PC-3 (cell line): ENCODE measurements at regions not wholly inside any gene's neighbourhood (a gene's known extent, or its start where the extent isn't known, plus 50 kb on each side); places are given as distances from the start of the nearest gene placed in this dataset.
"Not testable (repeated sequence)": the region's sequence is repeated elsewhere in the genome, so short reads cannot be mapped to it uniquely, and the experiment has no call there.

Experiments
- ATAC-seq: fragments of 200-7000 bp; cut with Tn5 transposase; 2 replicates; pipeline ENCODE4 v1.9.1; 2020; ENCODE audit warnings: mild to moderate bottlenecking, moderate library complexity
- BruUV-seq: library from RNA; stranded (reverse); fragments of 400-500 nt; replicated peaks from 2 replicates; lab custom pipeline; 2021; lab: Mats Ljungman, UMichigan
- CTCF ChIA-PET: fragments of 300-600 bp; sonication (Branson Sonifier 250); formaldehyde crosslinking; loops from one replicate; lab custom pipeline; 2022; ENCODE audit warnings: antibody characterized with exemption; lab: Charles Lee
- POLR2A ChIA-PET: fragments of 300-600 bp; sonication (Branson Sonifier 250); formaldehyde crosslinking; loops from one replicate; lab custom pipeline; 2022; ENCODE audit warnings: antibody characterized with exemption; ENCODE audit not compliant: unreplicated experiment; lab: Charles Lee
- DNase-seq: peaks from one replicate; pipeline ENCODE4 v3.0.0-alpha.2; 2015
- H2AFZ ChIP-seq: fragments of 300-600 bp; sonication (generic); 2 replicates; pipeline ENCODE4 v1.6.0; 2016; ENCODE audit warnings: antibody characterized with exemption, low read length
- H3F3A ChIP-seq: fragments of 300-600 bp; sonication (generic); one replicate; pipeline ENCODE4 v1.6.0; 2017; ENCODE audit warnings: antibody characterized with exemption, low read length, control low read depth, mild to moderate bottlenecking; ENCODE audit not compliant: unreplicated experiment
- H3K27ac ChIP-seq: fragments of 300-600 bp; sonication (generic); 2 replicates; pipeline ENCODE4 v1.5.1; 2016; ENCODE audit warnings: mild to moderate bottlenecking, low read length
- H3K27me3 ChIP-seq: fragments of 300-600 bp; sonication (generic); 2 replicates; pipeline ENCODE4 v1.6.1; 2016; ENCODE audit warnings: low read length, mixed read lengths
- H3K36me3 ChIP-seq: fragments of 300-600 bp; sonication (generic); 2 replicates; pipeline ENCODE4 v1.6.1; 2016; ENCODE audit warnings: low read depth, mixed run types, low read length, mixed read lengths
- H3K4me1 ChIP-seq: fragments of 300-600 bp; sonication (generic); 2 replicates; pipeline ENCODE4 v1.5.1; 2016; ENCODE audit warnings: low read length; ENCODE audit not compliant: insufficient read depth
- H3K4me2 ChIP-seq: fragments of 300-600 bp; sonication (generic); 2 replicates; pipeline ENCODE4 v1.6.0; 2016; ENCODE audit warnings: low read length
- H3K4me3 ChIP-seq: fragments of 300-600 bp; sonication (generic); 2 replicates; pipeline ENCODE4 v1.5.1; 2016; ENCODE audit warnings: mild to moderate bottlenecking, low read length, mixed read lengths
- H3K79me2 ChIP-seq: fragments of 300-600 bp; sonication (generic); 2 replicates; pipeline ENCODE4 v1.6.1; 2017; ENCODE audit warnings: low read length, mixed read lengths
- H3K9ac ChIP-seq: fragments of 300-600 bp; sonication (generic); 2 replicates; pipeline ENCODE4 v1.6.0; 2016; ENCODE audit warnings: mild to moderate bottlenecking, low read length
- H3K9me2 ChIP-seq: fragments of 300-600 bp; sonication (generic); replicated peaks from 2 replicates; pipeline ENCODE4 v1.6.1; 2016; ENCODE audit warnings: mixed run types, low read length, mixed read lengths
- H3K9me3 ChIP-seq: fragments of 300-600 bp; sonication (generic); 2 replicates; pipeline ENCODE4 v1.6.1; 2016; ENCODE audit warnings: low read length, mixed read lengths
- H4K20me1 ChIP-seq: fragments of 300-600 bp; sonication (generic); 2 replicates; pipeline ENCODE4 v1.6.1; 2016; ENCODE audit warnings: low read length, mixed read lengths
- EZH2 ChIP-seq: fragments of 300-600 bp; sonication (generic); IDR thresholded peaks from one replicate; pipeline ENCODE4 v1.6.1; 2017; ENCODE audit warnings: antibody characterized with exemption, mild to moderate bottlenecking, low read length; ENCODE audit not compliant: unreplicated experiment
- EZH2phosphoT487 ChIP-seq: fragments of 300-600 bp; sonication (generic); IDR thresholded peaks from 2 replicates; pipeline ENCODE4 v1.6.1; 2018; ENCODE audit warnings: mild to moderate bottlenecking, antibody characterized with exemption, low read length, borderline replicate concordance
- intact Hi-C: fragments of 100-400 bp; cut with micrococcal nuclease; formaldehyde crosslinking; loops from 2 replicates; pipeline ENCODE4 v1.9.0; 2023
- TF ChIP-seq, protein P1 (sequence below): fragments of 300-600 bp; sonication (generic); conservative IDR thresholded peaks from 2 replicates; pipeline ENCODE4 v1.5.1; 2017; ENCODE audit warnings: antibody characterized with exemption, low read depth, mild to moderate bottlenecking, low read length

DNA sequence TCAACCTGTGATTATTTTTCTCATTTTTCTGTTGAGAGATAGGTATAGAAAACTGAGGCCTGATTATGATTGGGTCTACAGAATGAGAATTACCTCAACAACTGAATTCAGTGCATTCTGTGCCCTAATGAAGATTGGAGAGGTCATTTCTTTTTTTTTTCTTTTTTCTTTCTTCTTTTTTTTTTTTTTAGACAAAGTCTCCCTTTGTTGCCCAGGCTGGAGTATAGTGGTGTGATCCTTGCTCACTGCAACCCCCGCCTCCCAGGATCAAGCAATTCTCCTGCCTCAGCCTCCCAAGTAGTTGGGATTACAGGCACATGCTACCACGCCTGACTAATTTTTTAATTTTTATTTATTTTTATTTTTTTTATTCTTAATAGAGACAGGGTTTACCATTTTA is 95.0 kb upstream of the ARMC3 start:
- no TSS peak for BruUV-seq
- Histone ChIP-seq H3K9me3 (no peaks in the 10 kb centered on the region), H4K20me1 (no peaks in the 10 kb centered on the region), H3K9me2 (no peaks in the 10 kb centered on the region), H3K27me3 (no peaks in the 10 kb centered on the region), H2AFZ (no peak overlapping the region), H3K4me2 (no peak overlapping the region), H3K27ac (no peak overlapping the region), H3K4me3 (no peak overlapping the region), H3F3A (no peaks in the 10 kb centered on the region), H3K79me2 (no peaks in the 10 kb centered on the region), H3K36me3 (no peaks in the 10 kb centered on the region), H3K9ac (no peak overlapping the region), H3K4me1 (peaks cover 12% of the 10 kb centered on the region)
- ATAC-seq = no peak
- DNase-seq = no peak
- ChIA-PET POLR2A (no interaction called here), CTCF (no interaction called here)
- intact Hi-C loops = no loop called here
- TF ChIP-seq, protein P1, sequence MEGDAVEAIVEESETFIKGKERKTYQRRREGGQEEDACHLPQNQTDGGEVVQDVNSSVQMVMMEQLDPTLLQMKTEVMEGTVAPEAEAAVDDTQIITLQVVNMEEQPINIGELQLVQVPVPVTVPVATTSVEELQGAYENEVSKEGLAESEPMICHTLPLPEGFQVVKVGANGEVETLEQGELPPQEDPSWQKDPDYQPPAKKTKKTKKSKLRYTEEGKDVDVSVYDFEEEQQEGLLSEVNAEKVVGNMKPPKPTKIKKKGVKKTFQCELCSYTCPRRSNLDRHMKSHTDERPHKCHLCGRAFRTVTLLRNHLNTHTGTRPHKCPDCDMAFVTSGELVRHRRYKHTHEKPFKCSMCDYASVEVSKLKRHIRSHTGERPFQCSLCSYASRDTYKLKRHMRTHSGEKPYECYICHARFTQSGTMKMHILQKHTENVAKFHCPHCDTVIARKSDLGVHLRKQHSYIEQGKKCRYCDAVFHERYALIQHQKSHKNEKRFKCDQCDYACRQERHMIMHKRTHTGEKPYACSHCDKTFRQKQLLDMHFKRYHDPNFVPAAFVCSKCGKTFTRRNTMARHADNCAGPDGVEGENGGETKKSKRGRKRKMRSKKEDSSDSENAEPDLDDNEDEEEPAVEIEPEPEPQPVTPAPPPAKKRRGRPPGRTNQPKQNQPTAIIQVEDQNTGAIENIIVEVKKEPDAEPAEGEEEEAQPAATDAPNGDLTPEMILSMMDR = no peak
- TF ChIP-seq EZH2 (no peak), EZH2phosphoT487 (no peak)

GRCh38 chr10:22832066-22832602 is 95.7 kb upstream of the ARMC3 start:
- CTCF ChIA-PET = no interaction called here
- no peak overlapping the region for H3K9ac ChIP-seq
- no peak overlapping the region for H3K4me3 ChIP-seq
- POLR2A ChIA-PET = no interaction called here
- H3K79me2 ChIP-seq = no peaks in the 10 kb centered on the region
- TF ChIP-seq EZH2phosphoT487 = no peak
- TF ChIP-seq, protein P1 = no peak
- TF ChIP-seq EZH2 = no peak
- no peaks in the 10 kb centered on the region for H3K9me3 ChIP-seq
- no peaks in the 10 kb centered on the region for H4K20me1 ChIP-seq
- H3K27me3 ChIP-seq = no peaks in the 10 kb centered on the region
- no peak overlapping the region for H3K4me2 ChIP-seq
- no peaks in the 10 kb centered on the region for H3K9me2 ChIP-seq
- DNase-seq = no peak
- BruUV-seq = no TSS peak
- no peaks in the 10 kb centered on the region for H3K36me3 ChIP-seq
- H3K4me1 ChIP-seq = peaks cover 12% of the 10 kb centered on the region
- intact Hi-C loops = no loop called here
- no peak for ATAC-seq
- no peak overlapping the region for H3K27ac ChIP-seq
- H2AFZ ChIP-seq = no peak overlapping the region
- H3F3A ChIP-seq = no peaks in the 10 kb centered on the region

DNA sequence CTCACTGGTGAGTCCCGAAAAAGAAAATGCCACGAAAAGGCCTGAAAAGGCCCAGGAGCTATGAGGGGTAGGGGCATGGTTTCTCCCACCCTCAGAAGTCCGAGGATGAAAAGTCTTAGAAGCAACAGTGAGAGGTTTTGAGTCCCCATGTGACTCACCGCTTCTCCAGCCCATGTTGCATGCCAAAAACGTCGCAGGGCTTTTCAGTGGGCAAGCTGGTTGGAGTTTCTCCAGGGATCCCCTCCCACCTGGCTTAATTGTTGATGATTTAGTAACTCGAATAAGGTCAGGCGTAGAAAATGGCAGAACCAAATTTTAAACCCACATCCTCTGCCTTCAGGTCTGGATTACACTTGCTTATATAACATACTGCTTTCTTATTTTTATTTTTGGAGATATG is 96.3 kb upstream of the ARMC3 start:
- no peak for ATAC-seq
- CTCF ChIA-PET = no interaction called here
- no peaks in the 10 kb centered on the region for H4K20me1 ChIP-seq
- intact Hi-C loops = no loop called here
- H3K4me3 ChIP-seq = no peak overlapping the region
- no peak overlapping the region for H2AFZ ChIP-seq
- no peak overlapping the region for H3K27ac ChIP-seq
- no peak overlapping the region for H3K9ac ChIP-seq
- no peaks in the 10 kb centered on the region for H3K9me2 ChIP-seq
- no peaks in the 10 kb centered on the region for H3K9me3 ChIP-seq
- no peak for TF ChIP-seq EZH2
- TF ChIP-seq, protein P1 = no peak
- no peak for TF ChIP-seq EZH2phosphoT487
- peaks cover 13% of the 10 kb centered on the region for H3K4me1 ChIP-seq
- no TSS peak for BruUV-seq
- no peak overlapping the region for H3K4me2 ChIP-seq
- no peaks in the 10 kb centered on the region for H3K27me3 ChIP-seq
- H3K36me3 ChIP-seq = no peaks in the 10 kb centered on the region
- POLR2A ChIA-PET = no interaction called here
- H3K79me2 ChIP-seq = no peaks in the 10 kb centered on the region
- H3F3A ChIP-seq = no peaks in the 10 kb centered on the region
- DNase-seq = no peak

DNA sequence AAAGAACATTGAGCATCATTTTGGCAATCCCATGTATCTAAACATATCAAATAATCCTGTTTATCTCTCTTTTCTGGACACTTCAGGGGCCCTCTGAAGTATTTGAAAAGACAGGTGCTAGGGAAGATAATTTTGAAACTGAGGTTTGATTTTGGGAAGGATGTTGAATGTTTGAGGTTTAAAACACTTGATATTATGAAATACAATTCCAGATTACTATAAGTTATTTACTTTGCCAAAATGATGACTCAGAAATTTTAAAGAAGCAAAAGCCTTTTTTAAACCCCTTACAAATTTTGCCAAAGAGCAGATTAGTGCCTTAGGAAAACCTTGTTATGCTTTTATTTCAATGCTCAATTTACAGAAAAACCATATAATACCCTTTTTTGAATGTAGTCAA is 99.1 kb upstream of the ARMC3 start:
- BruUV-seq, H3K27ac ChIP-seq, H3K79me2 ChIP-seq, POLR2A ChIA-PET, CTCF ChIA-PET, H3K9me2 ChIP-seq, intact Hi-C loops, H2AFZ ChIP-seq, H3K36me3 ChIP-seq, H3K4me2 ChIP-seq, H3F3A ChIP-seq, H4K20me1 ChIP-seq, H3K9ac ChIP-seq, ATAC-seq, H3K9me3 ChIP-seq, H3K27me3 ChIP-seq, H3K4me3 ChIP-seq: not testable (repeated sequence)
- H3K4me1 ChIP-seq = peaks cover 42% of the 10 kb centered on the region
- DNase-seq = peak; percentile 22
